Left colon (tissue), 2 donors: ENCODE measurements at regions not wholly inside any gene's neighbourhood (a gene's known extent, or its start where the extent isn't known, plus 50 kb on each side); places are given as distances from the start of the nearest gene placed in this dataset.

Experiments used
- ATAC-seq: fragments of 200-7000 bp; cut with Tn5 transposase; one replicate; pipeline ENCODE4 v1.9.1; 2020; ENCODE audit warnings: mild to moderate bottlenecking, moderate library complexity
- DNase-seq, 2 donors: peaks; one replicate each; pipeline ENCODE4 v3.0.0-alpha.2; 2020
- intact Hi-C, 2 donors: fragments of 100-400 bp; cut with DNase I in 1 of 2; cut with micrococcal nuclease in 1 of 2; formaldehyde crosslinking; loops; one replicate each; pipeline versions ENCODE4 v1.11.2 to v1.14.0; 2022; cut with DNase I, micrococcal nuclease
- donor health status: DM: no; HTN: no; CAD: no.
- donor health status: DM: yes; HTN: yes; CAD: no.

- intact Hi-C loops: no loop called here
- ATAC-seq (no peak), DNase-seq (no peak)
These were observed 264.8 kb upstream of the ZC3H12C start for GRCh38 chr11:109828387-109828786.

GRCh38 chr11:109838026-109838425 is 255.2 kb upstream of the ZC3H12C start:
- ATAC-seq (no peak), DNase-seq (no peak)
- intact Hi-C loops: no loop called here

GRCh38 chr11:109845437-109845836 is 247.8 kb upstream of the ZC3H12C start:
- ATAC-seq: no peak
- intact Hi-C loops: no loop called here
- DNase-seq: no peak

- no peak for DNase-seq
- ATAC-seq: no peak
- intact Hi-C loops: no loop called here
These were observed 245.6 kb upstream of the ZC3H12C start for GRCh38 chr11:109847621-109848020.

- ATAC-seq (no peak), DNase-seq (no peak)
- intact Hi-C loops: no loop called here
These were observed 244.1 kb upstream of the ZC3H12C start for GRCh38 chr11:109849051-109849450.

- intact Hi-C loops: no loop called here
- ATAC-seq (no peak), DNase-seq (no peak)
These were observed 243.2 kb upstream of the ZC3H12C start for GRCh38 chr11:109849946-109850345.

- no peak for DNase-seq
- ATAC-seq: no peak
- intact Hi-C loops: no loop called here
These were observed 241.3 kb upstream of the ZC3H12C start for GRCh38 chr11:109851780-109852390.

- DNase-seq (no peak), ATAC-seq (no peak)
- intact Hi-C loops: no loop called here
These were observed 239.9 kb upstream of the ZC3H12C start for GRCh38 chr11:109853156-109853776.

- intact Hi-C loops: no loop called here
- DNase-seq (no peak), ATAC-seq (no peak)
These were observed 238.5 kb upstream of the ZC3H12C start for GRCh38 chr11:109854731-109855130.

- DNase-seq: no peak
- ATAC-seq: no peak
- intact Hi-C loops: no loop called here
These were observed 236.3 kb upstream of the ZC3H12C start for GRCh38 chr11:109856928-109857327.

- ATAC-seq (no peak), DNase-seq (no peak)
These were observed 235.6 kb upstream of the ZC3H12C start for GRCh38 chr11:109857637-109858036.

GRCh38 chr11:109858152-109858551 is 235.0 kb upstream of the ZC3H12C start:
- ATAC-seq (no peak), DNase-seq (no peak)
- intact Hi-C loops: no loop called here

More at GRCh38 chr11:109857637-109858036, 235.6 kb upstream of the ZC3H12C start:
- intact Hi-C loops: no loop called here

GRCh38 chr11:109859045-109859724 is 234.0 kb upstream of the ZC3H12C start:
- DNase-seq (no peak), ATAC-seq (no peak)
- intact Hi-C loops: no loop called here

GRCh38 chr11:109862835-109863234 is 230.4 kb upstream of the ZC3H12C start:
- no peak for ATAC-seq
- intact Hi-C loops: no loop called here
- no peak for DNase-seq

GRCh38 chr11:109864151-109864661 is 229.0 kb upstream of the ZC3H12C start:
- ATAC-seq: no peak
- no peak for DNase-seq
- intact Hi-C loops: no loop called here

GRCh38 chr11:109864834-109865547 is 228.2 kb upstream of the ZC3H12C start:
- DNase-seq: no peak

GRCh38 chr11:109865548-109866186 is 227.5 kb upstream of the ZC3H12C start:
- ATAC-seq (peak; percentile 58), DNase-seq (peak in 1 of 2 donors; percentile 3)
- intact Hi-C loops: no loop called here

More at GRCh38 chr11:109864834-109865547, 228.2 kb upstream of the ZC3H12C start:
- ATAC-seq: no peak
- intact Hi-C loops: no loop called here

GRCh38 chr11:109867784-109868183 is 225.4 kb upstream of the ZC3H12C start:
- ATAC-seq: no peak
- intact Hi-C loops: no loop called here
- no peak for DNase-seq

GRCh38 chr11:109869536-109869935 is 223.7 kb upstream of the ZC3H12C start:
- DNase-seq (no peak), ATAC-seq (no peak)
- intact Hi-C loops: no loop called here
